GM12872 (cell line): ENCODE measurements at regions not wholly inside any gene's neighbourhood (a gene's known extent, or its start where the extent isn't known, plus 50 kb on each side); places are given as distances from the start of the nearest gene placed in this dataset.

ENCODE experiments used
- CTCF ChIP-seq: IDR thresholded peaks from 3 replicates; pipeline ENCODE4 v1.5.1; 2011; ENCODE audit warnings: low read depth, mild to moderate bottlenecking, low read length, moderate library complexity; ENCODE audit not compliant: insufficient read depth

GRCh38 chr15:39326306-39326975, 254.4 kb upstream of the THBS1 start:
- TF ChIP-seq CTCF: no peak

- no peak for TF ChIP-seq CTCF
Observed at GRCh38 chr15:39327005-39327730, 253.7 kb upstream of the THBS1 start.

- no peak for TF ChIP-seq CTCF
Observed at GRCh38 chr15:39330061-39330460, 250.8 kb upstream of the THBS1 start.

DNA sequence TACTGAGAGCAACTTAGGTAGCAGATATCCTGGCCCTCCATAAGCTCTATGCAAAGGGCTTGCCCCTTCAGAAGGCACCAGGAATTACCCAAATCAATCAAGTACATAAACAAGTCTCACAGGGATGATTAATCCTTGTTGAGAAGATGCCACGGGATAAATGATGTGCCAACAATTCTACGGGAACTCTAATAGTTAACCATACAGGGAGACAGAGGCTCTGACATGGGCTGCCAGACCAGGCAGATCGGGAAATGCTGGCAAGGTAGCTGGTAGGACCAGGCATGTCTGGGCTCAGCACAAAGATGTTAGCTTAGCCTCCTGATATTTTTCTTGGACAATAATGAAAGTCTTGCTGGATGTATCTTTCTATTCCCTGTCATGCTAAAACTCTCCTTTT, 249.3 kb upstream of the THBS1 start:
- no peak for TF ChIP-seq CTCF

GRCh38 chr15:39332846-39333245, 248.0 kb upstream of the THBS1 start:
- no peak for TF ChIP-seq CTCF

GRCh38 chr15:39333393-39333792, 247.5 kb upstream of the THBS1 start:
- TF ChIP-seq CTCF: no peak

- no peak for TF ChIP-seq CTCF
Observed at GRCh38 chr15:39333896-39334295, 247.0 kb upstream of the THBS1 start.
